HUES48 (cell line): ENCODE measurements at regions not wholly inside any gene's neighbourhood (a gene's known extent, or its start where the extent isn't known, plus 50 kb on each side); places are given as distances from the start of the nearest gene placed in this dataset.

Experiments used
- H3K27ac ChIP-seq: one replicate; pipeline ENCODE4 v1.7.0; 2013; ENCODE audit warnings: low read depth, low read length, inconsistent platforms
- H3K27me3 ChIP-seq: 2 replicates; pipeline ENCODE4 v1.6.1; 2013; ENCODE audit warnings: mild to moderate bottlenecking, low read length; ENCODE audit not compliant: control insufficient read depth, insufficient read depth
- H3K36me3 ChIP-seq: 2 replicates; pipeline ENCODE4 v1.6.1; 2013; ENCODE audit warnings: low read length; ENCODE audit not compliant: control insufficient read depth, insufficient read depth
- H3K4me1 ChIP-seq: 2 replicates; pipeline ENCODE4 v1.6.1; 2013; ENCODE audit warnings: mild to moderate bottlenecking, low read length; ENCODE audit not compliant: control insufficient read depth, insufficient read depth
- H3K4me3 ChIP-seq: 2 replicates; pipeline ENCODE4 v1.5.1; 2013; ENCODE audit warnings: mild to moderate bottlenecking, low read depth, low read length
- H3K9ac ChIP-seq: 2 replicates; pipeline ENCODE4 v1.6.1; 2013; ENCODE audit warnings: mild to moderate bottlenecking, low read depth, low read length, moderate library complexity
- H3K9me3 ChIP-seq: 2 replicates; pipeline ENCODE4 v1.6.1; 2013; ENCODE audit warnings: low read length; ENCODE audit not compliant: control insufficient read depth, insufficient read depth

DNA sequence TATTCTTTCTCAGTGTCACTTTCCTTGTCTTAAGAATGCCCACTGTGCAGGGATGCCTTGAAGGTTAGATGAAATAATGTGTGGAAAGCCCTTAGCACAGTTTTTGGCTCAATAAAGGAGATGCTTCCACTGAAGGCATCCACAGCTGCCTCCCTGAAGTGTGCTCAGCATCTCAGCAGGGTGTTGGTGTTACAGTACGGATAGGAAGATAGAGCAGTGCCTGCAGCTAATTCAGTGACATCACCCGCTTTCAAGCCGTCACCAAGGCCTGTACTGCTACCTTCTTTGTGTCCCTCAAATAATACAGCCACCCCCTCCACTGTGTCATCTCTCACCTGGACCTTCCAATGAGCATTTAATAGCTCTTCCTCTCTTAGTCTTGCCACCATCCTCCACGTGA, 59.0 kb downstream of the NDUFS5 start:
- H3K9me3 ChIP-seq, result no peaks in the 10 kb centered on the region
- H3K36me3 ChIP-seq, result peaks cover 5% of the 10 kb centered on the region; the same call in 1 of the 2 replicates
- peaks cover 12% of the 10 kb centered on the region for H3K4me1 ChIP-seq
- H3K27me3 ChIP-seq, result peaks cover 20% of the 10 kb centered on the region
- H3K4me3 ChIP-seq, result no peak overlapping the region
- no peak overlapping the region for H3K27ac ChIP-seq
- no peak overlapping the region for H3K9ac ChIP-seq

GRCh38 chr1:39086386-39086785, 60.2 kb downstream of the NDUFS5 start:
- Histone ChIP-seq H3K9me3 (no peaks in the 10 kb centered on the region), H3K4me3 (no peak overlapping the region), H3K4me1 (peaks cover 12% of the 10 kb centered on the region), H3K27ac (no peak overlapping the region), H3K36me3 (peaks cover 5% of the 10 kb centered on the region; the same call in 1 of the 2 replicates), H3K9ac (no peak overlapping the region), H3K27me3 (peaks cover 20% of the 10 kb centered on the region)

DNA sequence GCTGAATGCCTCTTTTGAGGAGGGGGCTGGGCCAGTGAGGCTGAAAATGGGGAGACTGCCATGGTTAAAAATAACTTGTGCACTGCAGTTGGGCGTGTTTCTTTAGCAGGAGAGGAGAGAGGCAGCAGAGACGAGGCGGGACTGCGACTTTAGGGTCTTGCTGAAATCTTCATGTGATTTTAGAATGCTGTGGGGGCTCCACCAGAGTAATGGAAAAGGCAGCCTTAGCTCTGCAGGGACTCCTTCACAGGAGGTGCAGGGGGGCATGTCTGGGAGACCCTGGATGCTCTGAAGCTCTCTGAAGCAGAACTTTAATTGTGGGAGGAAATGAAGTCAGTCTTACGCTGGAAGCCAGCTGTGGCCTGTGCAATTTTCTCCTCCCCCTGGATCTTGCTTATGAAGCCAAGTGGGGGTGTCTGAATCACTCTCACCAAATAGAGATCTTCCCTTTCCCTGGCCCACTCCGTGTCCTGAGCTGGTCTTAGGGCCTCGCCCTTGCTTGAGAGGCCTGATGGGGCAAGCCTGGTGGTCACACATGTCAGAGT, 60.8 kb downstream of the NDUFS5 start:
- Histone ChIP-seq H3K4me3 (no peak overlapping the region), H3K27me3 (peaks cover 20% of the 10 kb centered on the region), H3K36me3 (peaks cover 5% of the 10 kb centered on the region; the same call in 1 of the 2 replicates), H3K9me3 (no peaks in the 10 kb centered on the region), H3K27ac (no peak overlapping the region), H3K9ac (no peak overlapping the region), H3K4me1 (peaks cover 12% of the 10 kb centered on the region)

DNA sequence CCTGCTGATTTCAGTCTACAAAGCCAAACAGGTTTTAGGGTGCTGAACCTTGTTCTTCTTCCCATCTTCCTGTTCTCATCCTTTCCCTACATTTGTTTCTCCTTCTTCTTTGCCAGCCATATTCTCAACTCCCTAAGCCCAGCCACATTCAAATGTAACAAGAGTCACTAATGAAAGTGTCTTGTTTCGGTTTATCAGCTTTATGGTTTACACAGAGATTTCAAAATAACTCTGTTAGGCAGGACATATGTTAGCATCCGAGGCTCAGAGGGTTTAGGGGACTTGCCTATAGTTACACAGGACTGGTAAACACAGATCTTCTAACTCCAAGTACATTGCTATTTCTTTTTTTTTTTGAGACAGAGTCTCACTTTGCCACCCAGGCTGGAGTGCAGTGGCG, 61.3 kb downstream of the NDUFS5 start:
- H3K4me3 ChIP-seq, result no peak overlapping the region
- H3K27me3 ChIP-seq, result peaks cover 15% of the 10 kb centered on the region
- peaks cover 9% of the 10 kb centered on the region for H3K4me1 ChIP-seq
- no peak overlapping the region for H3K9ac ChIP-seq
- no peak overlapping the region for H3K27ac ChIP-seq
- no peaks in the 10 kb centered on the region for H3K9me3 ChIP-seq
- H3K36me3 ChIP-seq, result peaks cover 5% of the 10 kb centered on the region; the same call in 1 of the 2 replicates

DNA sequence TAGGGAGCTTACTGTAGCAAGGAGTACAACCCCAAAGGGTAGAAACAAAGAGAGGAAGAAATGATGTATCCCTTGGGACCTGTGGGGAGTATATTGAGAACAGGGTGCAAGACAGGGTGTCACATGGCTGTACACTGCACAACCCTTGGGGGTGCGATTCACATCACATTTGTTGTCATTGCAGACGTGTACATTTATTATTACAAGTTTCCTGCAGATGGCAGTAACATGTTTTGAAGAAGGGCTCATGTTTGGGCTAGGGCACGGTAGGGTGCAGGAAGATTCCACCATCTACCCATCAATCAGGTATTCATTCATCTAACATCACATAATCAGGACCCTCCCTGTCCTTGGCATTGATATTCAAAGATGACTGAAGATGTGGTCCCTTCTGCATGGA, 62.5 kb downstream of the NDUFS5 start:
- Histone ChIP-seq H3K9me3 (no peaks in the 10 kb centered on the region), H3K36me3 (peaks cover 5% of the 10 kb centered on the region; the same call in 1 of the 2 replicates), H3K4me3 (no peak overlapping the region), H3K9ac (no peak overlapping the region), H3K4me1 (no peaks in the 10 kb centered on the region), H3K27me3 (0 out of 2 replicates have a peak, but pooled peaks cover 3% of the 10 kb centered on the region), H3K27ac (no peak overlapping the region)

DNA sequence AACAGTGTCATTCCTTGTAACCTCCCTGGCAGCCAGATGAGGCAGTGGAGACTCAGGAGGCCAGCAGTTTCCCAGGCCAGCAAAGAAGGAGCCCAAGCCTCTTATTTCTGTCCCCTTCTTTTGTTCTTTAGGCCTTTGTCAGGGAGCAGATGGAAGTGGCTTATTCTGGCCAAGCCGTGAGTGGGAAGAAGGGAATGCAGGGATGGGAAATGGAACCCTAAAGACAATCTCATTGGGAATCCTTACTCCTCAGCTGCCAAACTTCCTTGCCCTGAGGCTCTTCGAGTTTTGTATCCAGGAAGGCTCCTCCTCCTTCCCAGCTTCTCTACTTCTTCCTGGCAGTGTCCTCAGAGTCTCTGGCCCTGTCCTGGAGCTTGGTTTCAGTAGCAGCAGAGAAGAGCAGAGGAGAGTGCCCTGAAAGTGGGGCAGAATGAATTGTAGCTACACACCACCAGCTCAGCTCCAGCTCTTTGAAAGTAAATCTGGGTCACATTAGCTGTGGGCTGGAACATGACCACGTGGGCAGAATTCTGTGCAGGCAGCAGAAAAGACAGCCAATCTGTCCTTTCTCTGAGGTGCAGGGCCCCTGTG, 63.9 kb downstream of the NDUFS5 start:
- Histone ChIP-seq H3K9ac (no peak overlapping the region), H3K36me3 (peaks cover 5% of the 10 kb centered on the region; the same call in 1 of the 2 replicates), H3K4me1 (no peaks in the 10 kb centered on the region), H3K27ac (no peak overlapping the region), H3K4me3 (no peak overlapping the region), H3K27me3 (no peaks in the 10 kb centered on the region), H3K9me3 (no peaks in the 10 kb centered on the region)

DNA sequence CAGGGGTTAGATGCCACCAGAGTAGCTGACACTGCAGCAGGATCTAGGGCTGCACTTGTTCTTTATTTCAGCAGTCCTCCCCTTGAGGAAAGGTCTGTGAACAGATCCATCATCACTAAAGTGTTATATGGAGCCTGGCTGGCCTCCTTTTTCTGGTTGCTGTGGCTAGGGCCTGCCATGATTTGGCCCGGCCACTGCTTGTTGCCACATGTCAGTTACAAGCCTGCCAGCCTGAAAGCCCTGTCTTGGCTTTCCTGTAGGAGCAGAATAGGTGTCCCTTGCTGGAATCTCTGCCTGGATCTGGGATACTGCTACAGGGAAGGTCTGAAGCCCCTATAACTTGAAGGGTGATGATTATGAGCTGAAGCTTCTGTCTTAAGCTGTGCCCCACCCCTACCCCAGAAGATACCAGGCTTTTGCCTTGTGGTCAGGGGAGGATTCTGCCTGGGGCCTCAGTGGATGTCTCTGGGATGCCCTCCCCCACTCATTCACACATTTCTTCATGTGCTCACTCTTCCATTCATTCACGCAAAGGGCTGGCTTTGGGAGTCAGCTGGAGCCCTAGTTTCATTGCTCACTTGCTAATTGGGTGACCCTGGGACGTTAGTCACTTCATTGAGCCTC, 64.7 kb downstream of the NDUFS5 start:
- no peaks in the 10 kb centered on the region for H3K27me3 ChIP-seq
- no peak overlapping the region for H3K4me3 ChIP-seq
- H3K9me3 ChIP-seq, result no peaks in the 10 kb centered on the region
- no peak overlapping the region for H3K9ac ChIP-seq
- H3K36me3 ChIP-seq, result peaks cover 5% of the 10 kb centered on the region; the same call in 1 of the 2 replicates
- no peak overlapping the region for H3K27ac ChIP-seq
- no peaks in the 10 kb centered on the region for H3K4me1 ChIP-seq

GRCh38 chr1:39091845-39092645, 65.9 kb downstream of the NDUFS5 start:
- Histone ChIP-seq H3K9ac (no peak overlapping the region), H3K9me3 (no peaks in the 10 kb centered on the region), H3K4me3 (no peak overlapping the region), H3K27me3 (no peaks in the 10 kb centered on the region), H3K27ac (no peak overlapping the region), H3K4me1 (no peaks in the 10 kb centered on the region), H3K36me3 (peaks cover 5% of the 10 kb centered on the region; the same call in 1 of the 2 replicates)

GRCh38 chr1:39094685-39095084, 68.5 kb downstream of the NDUFS5 start:
- Histone ChIP-seq H3K9ac (no peak overlapping the region), H3K9me3 (no peaks in the 10 kb centered on the region), H3K4me1 (0 out of 2 replicates have a peak, but pooled peaks cover 2% of the 10 kb centered on the region), H3K36me3 (no peaks in the 10 kb centered on the region), H3K27ac (no peak overlapping the region), H3K27me3 (no peaks in the 10 kb centered on the region), H3K4me3 (no peak overlapping the region)

DNA sequence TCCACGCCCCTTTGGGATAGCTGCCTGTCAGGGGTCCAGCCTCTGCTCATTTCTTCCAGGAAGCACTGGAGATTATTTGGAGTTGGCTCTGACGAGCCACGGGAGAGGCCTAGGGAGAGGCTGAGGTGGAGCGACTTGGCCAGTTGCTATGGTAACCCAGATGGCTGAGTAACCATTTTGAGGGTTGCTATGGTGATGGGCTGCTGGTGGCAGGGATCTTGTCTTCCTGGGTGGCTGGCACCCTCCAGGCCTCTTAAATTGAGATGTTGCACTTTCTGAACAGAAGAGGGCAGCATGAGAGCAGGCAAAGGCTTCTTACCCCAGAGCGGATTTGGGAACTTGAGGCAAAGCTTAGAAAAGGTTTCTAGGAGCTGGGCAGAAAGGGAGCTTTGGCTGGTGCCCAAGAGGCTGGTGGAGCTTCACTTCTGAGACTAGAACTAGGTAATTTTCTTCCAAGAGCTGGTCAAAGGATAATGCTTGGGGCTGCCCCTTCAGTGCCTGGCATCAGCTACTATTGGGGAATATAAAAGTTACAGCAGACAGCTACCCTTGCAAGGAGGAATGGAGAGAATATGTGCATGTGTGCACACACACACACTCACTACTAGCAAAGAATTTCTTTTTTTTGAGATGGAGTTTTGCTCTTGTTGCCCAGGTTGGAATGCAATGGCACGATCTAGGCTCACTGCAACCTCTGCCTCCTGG, 72.5 kb downstream of the NDUFS5 start:
- no peak overlapping the region for H3K4me3 ChIP-seq

More for the DNA sequence above, 72.5 kb downstream of the NDUFS5 start:
- no peaks in the 10 kb centered on the region for H3K9me3 ChIP-seq
- no peak overlapping the region for H3K27ac ChIP-seq
- no peaks in the 10 kb centered on the region for H3K27me3 ChIP-seq
- no peaks in the 10 kb centered on the region for H3K36me3 ChIP-seq
- no peak overlapping the region for H3K9ac ChIP-seq
- H3K4me1 ChIP-seq, result peaks cover 17% of the 10 kb centered on the region
